ENCODE measurements at regions not wholly inside any gene's neighbourhood (a gene's known extent, or its start where the extent isn't known, plus 50 kb on each side); places are given as distances from the start of the nearest gene placed in this dataset.
"Not testable (repeated sequence)": the region's sequence is repeated elsewhere in the genome, so short reads cannot be mapped to it uniquely, and the experiment has no call there.

DNA sequence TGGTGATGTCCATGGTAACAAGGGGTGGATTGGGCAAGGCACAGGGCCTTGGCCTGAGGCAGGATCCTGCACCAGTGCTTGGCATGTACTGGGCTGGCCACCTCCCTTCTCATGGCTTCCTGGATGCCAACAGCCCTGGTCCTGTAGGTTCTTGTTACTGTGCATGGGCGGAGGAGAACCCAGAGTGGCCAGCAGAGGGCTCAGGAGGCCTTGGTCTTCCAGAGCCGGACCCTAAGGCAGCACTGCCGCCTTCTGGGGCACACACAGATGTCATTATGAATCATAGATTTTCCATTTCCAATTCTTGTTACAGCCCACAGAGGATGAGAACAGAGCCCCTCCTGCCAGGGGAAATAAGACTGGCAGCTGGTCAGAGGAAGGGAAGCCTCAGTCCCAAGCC, 122.7 kb downstream of the ZNF267 start:
- TF ChIP-seq HCFC1 (IDR thresholded peaks at IDR 0.05; ENCODE audit: low read depth, low read length); ELF4 (CRISPR knock-in tag; IDR thresholded peaks at IDR 0.05); SP1 (CRISPR knock-in tag; IDR thresholded peaks at IDR 0.05); POLR2AphosphoS5 (IDR thresholded peaks at IDR 0.05; ENCODE audit: control insufficient read depth, insufficient read depth, low read depth, low read length); ZNF134 (CRISPR knock-in tag; conservative IDR thresholded peaks at IDR 0.05); NFYB (IDR thresholded peaks at IDR 0.05; ENCODE audit: extremely low read depth, insufficient read length); BRCA1 (IDR thresholded peaks at IDR 0.05); BRCA1 (CRISPR knock-in tag; IDR thresholded peaks at IDR 0.05); CREM (IDR thresholded peaks at IDR 0.05; ENCODE audit: low read depth); NFRKB (IDR thresholded peaks at IDR 0.05; ENCODE audit: low read depth): not testable (repeated sequence)
- TF ChIP-seq, protein P1, sequence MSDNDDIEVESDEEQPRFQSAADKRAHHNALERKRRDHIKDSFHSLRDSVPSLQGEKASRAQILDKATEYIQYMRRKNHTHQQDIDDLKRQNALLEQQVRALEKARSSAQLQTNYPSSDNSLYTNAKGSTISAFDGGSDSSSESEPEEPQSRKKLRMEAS (CRISPR knock-in tag; IDR thresholded peaks at IDR 0.05), result not testable (repeated sequence)
- TF ChIP-seq, protein P2, sequence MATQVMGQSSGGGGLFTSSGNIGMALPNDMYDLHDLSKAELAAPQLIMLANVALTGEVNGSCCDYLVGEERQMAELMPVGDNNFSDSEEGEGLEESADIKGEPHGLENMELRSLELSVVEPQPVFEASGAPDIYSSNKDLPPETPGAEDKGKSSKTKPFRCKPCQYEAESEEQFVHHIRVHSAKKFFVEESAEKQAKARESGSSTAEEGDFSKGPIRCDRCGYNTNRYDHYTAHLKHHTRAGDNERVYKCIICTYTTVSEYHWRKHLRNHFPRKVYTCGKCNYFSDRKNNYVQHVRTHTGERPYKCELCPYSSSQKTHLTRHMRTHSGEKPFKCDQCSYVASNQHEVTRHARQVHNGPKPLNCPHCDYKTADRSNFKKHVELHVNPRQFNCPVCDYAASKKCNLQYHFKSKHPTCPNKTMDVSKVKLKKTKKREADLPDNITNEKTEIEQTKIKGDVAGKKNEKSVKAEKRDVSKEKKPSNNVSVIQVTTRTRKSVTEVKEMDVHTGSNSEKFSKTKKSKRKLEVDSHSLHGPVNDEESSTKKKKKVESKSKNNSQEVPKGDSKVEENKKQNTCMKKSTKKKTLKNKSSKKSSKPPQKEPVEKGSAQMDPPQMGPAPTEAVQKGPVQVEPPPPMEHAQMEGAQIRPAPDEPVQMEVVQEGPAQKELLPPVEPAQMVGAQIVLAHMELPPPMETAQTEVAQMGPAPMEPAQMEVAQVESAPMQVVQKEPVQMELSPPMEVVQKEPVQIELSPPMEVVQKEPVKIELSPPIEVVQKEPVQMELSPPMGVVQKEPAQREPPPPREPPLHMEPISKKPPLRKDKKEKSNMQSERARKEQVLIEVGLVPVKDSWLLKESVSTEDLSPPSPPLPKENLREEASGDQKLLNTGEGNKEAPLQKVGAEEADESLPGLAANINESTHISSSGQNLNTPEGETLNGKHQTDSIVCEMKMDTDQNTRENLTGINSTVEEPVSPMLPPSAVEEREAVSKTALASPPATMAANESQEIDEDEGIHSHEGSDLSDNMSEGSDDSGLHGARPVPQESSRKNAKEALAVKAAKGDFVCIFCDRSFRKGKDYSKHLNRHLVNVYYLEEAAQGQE (IDR thresholded peaks at IDR 0.05; ENCODE audit: borderline replicate concordance), result peak; percentile 42; the same call in 1 of the 2 replicates
- TF ChIP-seq, protein P2 (CRISPR knock-in tag; IDR thresholded peaks at IDR 0.05; ENCODE audit: low read depth), result not testable (repeated sequence)
- TF ChIP-seq, protein P3, sequence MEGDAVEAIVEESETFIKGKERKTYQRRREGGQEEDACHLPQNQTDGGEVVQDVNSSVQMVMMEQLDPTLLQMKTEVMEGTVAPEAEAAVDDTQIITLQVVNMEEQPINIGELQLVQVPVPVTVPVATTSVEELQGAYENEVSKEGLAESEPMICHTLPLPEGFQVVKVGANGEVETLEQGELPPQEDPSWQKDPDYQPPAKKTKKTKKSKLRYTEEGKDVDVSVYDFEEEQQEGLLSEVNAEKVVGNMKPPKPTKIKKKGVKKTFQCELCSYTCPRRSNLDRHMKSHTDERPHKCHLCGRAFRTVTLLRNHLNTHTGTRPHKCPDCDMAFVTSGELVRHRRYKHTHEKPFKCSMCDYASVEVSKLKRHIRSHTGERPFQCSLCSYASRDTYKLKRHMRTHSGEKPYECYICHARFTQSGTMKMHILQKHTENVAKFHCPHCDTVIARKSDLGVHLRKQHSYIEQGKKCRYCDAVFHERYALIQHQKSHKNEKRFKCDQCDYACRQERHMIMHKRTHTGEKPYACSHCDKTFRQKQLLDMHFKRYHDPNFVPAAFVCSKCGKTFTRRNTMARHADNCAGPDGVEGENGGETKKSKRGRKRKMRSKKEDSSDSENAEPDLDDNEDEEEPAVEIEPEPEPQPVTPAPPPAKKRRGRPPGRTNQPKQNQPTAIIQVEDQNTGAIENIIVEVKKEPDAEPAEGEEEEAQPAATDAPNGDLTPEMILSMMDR (IDR thresholded peaks at IDR 0.05 in 2 of 3, conservative IDR thresholded peaks at IDR 0.05 in 1 of 3; ENCODE audit: insufficient read depth in 2 of 3, low read depth in 1 of 3, low read length in 3 of 3), result peak in 2 of 3 experiments; percentile 39 to 58; a peak in 4 of 6 replicates

Measured in K562 (cell line).